ENCODE measurements at regions not wholly inside any gene's neighbourhood (a gene's known extent, or its start where the extent isn't known, plus 50 kb on each side); places are given as distances from the start of the nearest gene placed in this dataset.

DNA sequence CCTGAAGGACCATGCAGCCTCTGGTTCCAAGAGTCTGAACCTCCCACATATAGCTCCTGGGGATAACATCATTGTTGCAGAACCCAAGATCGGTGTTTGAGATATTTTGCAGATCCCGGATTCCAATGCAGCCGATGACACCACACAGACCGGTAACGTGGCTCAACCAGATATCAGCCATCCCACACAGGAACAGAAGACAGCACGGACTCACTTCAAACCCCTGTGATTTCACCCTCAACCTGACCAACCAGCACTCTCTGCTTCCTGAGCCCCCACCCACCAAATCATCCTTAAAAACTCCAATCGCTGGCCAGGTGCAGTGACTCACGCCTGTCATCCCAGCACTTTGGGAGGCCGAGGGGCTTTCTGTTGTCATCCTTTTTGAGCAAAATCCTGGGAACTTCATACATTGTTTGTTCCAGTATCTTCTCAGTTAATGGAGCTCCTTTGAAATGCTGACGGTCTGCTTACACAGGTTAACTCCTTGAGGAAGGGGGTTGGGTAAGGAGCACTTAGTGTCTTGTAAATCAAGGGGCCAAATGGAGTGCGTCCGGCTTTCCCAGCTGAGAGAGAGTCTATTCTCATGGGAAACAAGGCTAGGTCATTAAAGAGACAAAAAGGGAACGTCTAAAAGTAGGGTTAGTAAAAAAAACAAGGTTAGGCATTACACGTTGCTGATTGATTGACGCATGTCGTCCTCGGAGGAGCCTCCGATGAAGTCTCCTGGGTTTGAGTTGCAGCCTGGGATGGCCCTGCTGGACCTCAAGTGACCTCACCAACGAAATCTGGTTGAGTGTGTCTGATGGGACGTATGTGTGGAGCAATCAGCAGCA is 230.4 kb downstream of the CRLF2 start:
- FAIRE-seq (no peak), DNase-seq (ENCODE audit: extremely low read depth in 1 of 4, low spot score in 3 of 4) (no peak), ATAC-seq (no peak)
- Histone ChIP-seq H3K9me3 (replicated peaks; ENCODE audit: control insufficient read depth, insufficient read depth, low read depth, low read length) (no peaks in the 10 kb centered on the region), H3K27me3 (ENCODE audit: control insufficient read depth in 2 of 2, insufficient read depth in 2 of 2, low read length in 2 of 2) (peaks cover 4 to 18% of the 10 kb centered on the region in 2 experiments; a peak in 3 of 5 replicates), H3K9me1 (ENCODE audit: control insufficient read depth, insufficient read depth, low read length) (no peaks in the 10 kb centered on the region), H3K27ac (ENCODE audit: extremely low read depth, low read depth, low read length) (no peak overlapping the region), H3K4me2 (ENCODE audit: insufficient read depth, low read length) (no peak overlapping the region), H2AFZ (ENCODE audit: low read depth, low read length) (no peak overlapping the region), H3K79me2 (ENCODE audit: control insufficient read depth, insufficient read depth, low read length) (no peaks in the 10 kb centered on the region), H4K20me1 (replicated peaks; ENCODE audit: control insufficient read depth, insufficient read depth, low read length) (no peaks in the 10 kb centered on the region), H3K4me1 (replicated peaks in 1 of 2; ENCODE audit: control insufficient read depth in 2 of 2, insufficient read depth in 2 of 2, low read length in 2 of 2) (no peaks in the 10 kb centered on the region), H3K36me3 (ENCODE audit: control insufficient read depth, insufficient read depth, low read length) (no peaks in the 10 kb centered on the region), H3K4me3 (no peak overlapping the region), H3K9ac (ENCODE audit: insufficient read depth in 1 of 2, low read depth in 2 of 2, low read length in 2 of 2) (no peak overlapping the region)
- POLR2A ChIA-PET, result no interaction called here
- intact Hi-C loops (cut with micrococcal nuclease), result no loop called here
- CTCF ChIA-PET (ENCODE audit: low intra/inter-chr PET ratio), result no interaction called here
- BruUV-seq (replicated peaks), result no TSS peak
- WGBS (ENCODE audit: insufficient coverage, low coverage, missing lambda C conversion rate), result 2% methylated on average over 20 of the region's 20 CpGs
- in situ Hi-C loops (cut with MboI), result no loop called here
- no peak for TF ChIP-seq SIN3B (IDR thresholded peaks at IDR 0.05; ENCODE audit: low read depth)
- TF ChIP-seq, protein P1, sequence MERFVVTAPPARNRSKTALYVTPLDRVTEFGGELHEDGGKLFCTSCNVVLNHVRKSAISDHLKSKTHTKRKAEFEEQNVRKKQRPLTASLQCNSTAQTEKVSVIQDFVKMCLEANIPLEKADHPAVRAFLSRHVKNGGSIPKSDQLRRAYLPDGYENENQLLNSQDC (CRISPR knock-in tag; IDR thresholded peaks at IDR 0.05), result no peak
- TF ChIP-seq SOX6 (IDR thresholded peaks at IDR 0.05), result no peak
- TF ChIP-seq ZNF696 (CRISPR knock-in tag; conservative IDR thresholded peaks at IDR 0.05), result no peak
- TF ChIP-seq TBL1XR1 (IDR thresholded peaks at IDR 0.05; ENCODE audit: low read length in 2 of 2), result no peak
- TF ChIP-seq TFAM (CRISPR knock-in tag; conservative IDR thresholded peaks at IDR 0.05), result no peak
- TF ChIP-seq ASH1L (IDR thresholded peaks at IDR 0.05; ENCODE audit: borderline replicate concordance, low read depth, partially characterized antibody), result no peak
- TF ChIP-seq RBM15 (IDR thresholded peaks at IDR 0.05; ENCODE audit: insufficient read depth, low read length), result no peak
- no peak for TF ChIP-seq ZNF586 (CRISPR knock-in tag; conservative IDR thresholded peaks at IDR 0.05)
- TF ChIP-seq, protein P2, sequence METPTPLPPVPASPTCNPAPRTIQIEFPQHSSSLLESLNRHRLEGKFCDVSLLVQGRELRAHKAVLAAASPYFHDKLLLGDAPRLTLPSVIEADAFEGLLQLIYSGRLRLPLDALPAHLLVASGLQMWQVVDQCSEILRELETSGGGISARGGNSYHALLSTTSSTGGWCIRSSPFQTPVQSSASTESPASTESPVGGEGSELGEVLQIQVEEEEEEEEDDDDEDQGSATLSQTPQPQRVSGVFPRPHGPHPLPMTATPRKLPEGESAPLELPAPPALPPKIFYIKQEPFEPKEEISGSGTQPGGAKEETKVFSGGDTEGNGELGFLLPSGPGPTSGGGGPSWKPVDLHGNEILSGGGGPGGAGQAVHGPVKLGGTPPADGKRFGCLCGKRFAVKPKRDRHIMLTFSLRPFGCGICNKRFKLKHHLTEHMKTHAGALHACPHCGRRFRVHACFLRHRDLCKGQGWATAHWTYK (CRISPR knock-in tag; IDR thresholded peaks at IDR 0.05), result no peak
- no peak for TF ChIP-seq BRCA1 (IDR thresholded peaks at IDR 0.05)
- no peak for TF ChIP-seq BRCA1 (CRISPR knock-in tag; IDR thresholded peaks at IDR 0.05)
- no peak for TF ChIP-seq SMARCA4 (IDR thresholded peaks at IDR 0.05)
- no peak for TF ChIP-seq NCOA6 (IDR thresholded peaks at IDR 0.05)
- TF ChIP-seq, protein P3, sequence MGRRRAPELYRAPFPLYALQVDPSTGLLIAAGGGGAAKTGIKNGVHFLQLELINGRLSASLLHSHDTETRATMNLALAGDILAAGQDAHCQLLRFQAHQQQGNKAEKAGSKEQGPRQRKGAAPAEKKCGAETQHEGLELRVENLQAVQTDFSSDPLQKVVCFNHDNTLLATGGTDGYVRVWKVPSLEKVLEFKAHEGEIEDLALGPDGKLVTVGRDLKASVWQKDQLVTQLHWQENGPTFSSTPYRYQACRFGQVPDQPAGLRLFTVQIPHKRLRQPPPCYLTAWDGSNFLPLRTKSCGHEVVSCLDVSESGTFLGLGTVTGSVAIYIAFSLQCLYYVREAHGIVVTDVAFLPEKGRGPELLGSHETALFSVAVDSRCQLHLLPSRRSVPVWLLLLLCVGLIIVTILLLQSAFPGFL (CRISPR knock-in tag; IDR thresholded peaks at IDR 0.05), result no peak
- no peak for TF ChIP-seq TAF15 (IDR thresholded peaks at IDR 0.05; ENCODE audit: low read depth, low read length)
- TF ChIP-seq RFX7 (CRISPR knock-in tag; IDR thresholded peaks at IDR 0.05), result no peak
- TF ChIP-seq CCNT2 (IDR thresholded peaks at IDR 0.05; ENCODE audit: borderline replicate concordance, extremely low read depth, insufficient read length, low read depth, low read length), result no peak
- TF ChIP-seq ZNF282 (CRISPR knock-in tag; IDR thresholded peaks at IDR 0.05), result no peak
